H1 (cell line): ENCODE measurements at regions not wholly inside any gene's neighbourhood (a gene's known extent, or its start where the extent isn't known, plus 50 kb on each side); places are given as distances from the start of the nearest gene placed in this dataset.

ENCODE experiments used
- GABPA ChIP-seq: IDR thresholded peaks from 2 replicates; pipeline ENCODE4 v1.6.1; 2011; ENCODE audit warnings: mild to moderate bottlenecking, low read length, moderate library complexity, borderline replicate concordance; ENCODE audit not compliant: insufficient read depth
- NRF1 ChIP-seq: IDR thresholded peaks from 2 replicates; pipeline ENCODE4 v1.6.1; 2011; ENCODE audit warnings: mild to moderate bottlenecking, low read depth, low read length, improper control_type of control experiment
- POLR2A ChIP-seq, 2 experiments: IDR thresholded peaks; 1 replicate in 1 of 2; 2 replicates in 1 of 2; pipeline ENCODE4 v1.6.1; 2011; ENCODE audit warnings: low read depth in 2 of 2, low read length in 2 of 2, mild to moderate bottlenecking in 2 of 2; ENCODE audit errors: control extremely low read depth in 1 of 2
- SIN3A ChIP-seq, 2 experiments: IDR thresholded peaks in 1 of 2; conservative IDR thresholded peaks in 1 of 2; 2 replicates each; pipeline ENCODE4 v1.6.1; 2011 to 2012; ENCODE audit warnings: low read length in 2 of 2, improper control_type of control experiment in 1 of 2, low read depth in 1 of 2, mild to moderate bottlenecking in 1 of 2
- TAF1 ChIP-seq: IDR thresholded peaks from 2 replicates; pipeline ENCODE4 v1.6.1; 2011; ENCODE audit warnings: mild to moderate bottlenecking, low read depth, low read length
- TF ChIP-seq, protein P1 (sequence below), 3 experiments: IDR thresholded peaks; 1 replicate in 2 of 3; 2 replicates in 1 of 3; pipeline versions ENCODE4 v1.5.1 to v1.6.1; 2011; ENCODE audit warnings: low read length in 3 of 3, mild to moderate bottlenecking in 3 of 3, inconsistent platforms in 2 of 3, low read depth in 1 of 3, moderate library complexity in 1 of 3; ENCODE audit not compliant: insufficient read depth in 1 of 3; ENCODE audit errors: control extremely low read depth in 1 of 3
- TF ChIP-seq, protein P2 (sequence below): IDR thresholded peaks from 2 replicates; pipeline ENCODE4 v1.6.1; 2012; ENCODE audit warnings: low read length, inconsistent platforms

DNA sequence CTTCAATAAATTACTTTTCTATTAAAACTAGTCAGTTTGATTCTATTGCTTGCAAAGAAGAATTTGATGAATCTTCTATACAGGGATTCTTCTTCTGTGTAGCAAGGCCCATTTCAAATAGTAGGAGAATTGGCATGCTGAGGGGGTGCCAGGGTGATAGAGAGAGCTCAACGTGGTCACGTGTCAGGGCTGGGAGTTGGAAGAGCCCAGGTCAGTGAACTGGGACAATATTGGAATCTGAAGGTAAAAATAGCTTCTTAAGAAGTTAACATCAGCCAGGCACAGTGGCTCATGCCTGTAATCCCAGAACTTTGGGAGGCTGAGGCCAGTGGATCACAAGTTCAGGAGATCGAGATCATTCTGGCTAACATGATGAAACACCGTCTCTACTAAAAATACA, 64.1 kb upstream of the TLE1 start:
- TF ChIP-seq, protein P1, sequence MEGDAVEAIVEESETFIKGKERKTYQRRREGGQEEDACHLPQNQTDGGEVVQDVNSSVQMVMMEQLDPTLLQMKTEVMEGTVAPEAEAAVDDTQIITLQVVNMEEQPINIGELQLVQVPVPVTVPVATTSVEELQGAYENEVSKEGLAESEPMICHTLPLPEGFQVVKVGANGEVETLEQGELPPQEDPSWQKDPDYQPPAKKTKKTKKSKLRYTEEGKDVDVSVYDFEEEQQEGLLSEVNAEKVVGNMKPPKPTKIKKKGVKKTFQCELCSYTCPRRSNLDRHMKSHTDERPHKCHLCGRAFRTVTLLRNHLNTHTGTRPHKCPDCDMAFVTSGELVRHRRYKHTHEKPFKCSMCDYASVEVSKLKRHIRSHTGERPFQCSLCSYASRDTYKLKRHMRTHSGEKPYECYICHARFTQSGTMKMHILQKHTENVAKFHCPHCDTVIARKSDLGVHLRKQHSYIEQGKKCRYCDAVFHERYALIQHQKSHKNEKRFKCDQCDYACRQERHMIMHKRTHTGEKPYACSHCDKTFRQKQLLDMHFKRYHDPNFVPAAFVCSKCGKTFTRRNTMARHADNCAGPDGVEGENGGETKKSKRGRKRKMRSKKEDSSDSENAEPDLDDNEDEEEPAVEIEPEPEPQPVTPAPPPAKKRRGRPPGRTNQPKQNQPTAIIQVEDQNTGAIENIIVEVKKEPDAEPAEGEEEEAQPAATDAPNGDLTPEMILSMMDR (IDR thresholded peaks at IDR 0.05; ENCODE audit: control extremely low read depth in 1 of 3, insufficient read depth in 1 of 3, low read depth in 1 of 3, low read length in 3 of 3), result no peak
- TF ChIP-seq TAF1 (no peak), POLR2A (IDR thresholded peaks at IDR 0.05; ENCODE audit: control extremely low read depth in 1 of 2, low read depth in 2 of 2, low read length in 2 of 2) (no peak), SIN3A (conservative IDR thresholded peaks at IDR 0.05 in 1 of 2, IDR thresholded peaks at IDR 0.05 in 1 of 2; ENCODE audit: low read depth in 1 of 2, low read length in 2 of 2) (no peak), NRF1 (no peak), GABPA (no peak)
- TF ChIP-seq, protein P2, sequence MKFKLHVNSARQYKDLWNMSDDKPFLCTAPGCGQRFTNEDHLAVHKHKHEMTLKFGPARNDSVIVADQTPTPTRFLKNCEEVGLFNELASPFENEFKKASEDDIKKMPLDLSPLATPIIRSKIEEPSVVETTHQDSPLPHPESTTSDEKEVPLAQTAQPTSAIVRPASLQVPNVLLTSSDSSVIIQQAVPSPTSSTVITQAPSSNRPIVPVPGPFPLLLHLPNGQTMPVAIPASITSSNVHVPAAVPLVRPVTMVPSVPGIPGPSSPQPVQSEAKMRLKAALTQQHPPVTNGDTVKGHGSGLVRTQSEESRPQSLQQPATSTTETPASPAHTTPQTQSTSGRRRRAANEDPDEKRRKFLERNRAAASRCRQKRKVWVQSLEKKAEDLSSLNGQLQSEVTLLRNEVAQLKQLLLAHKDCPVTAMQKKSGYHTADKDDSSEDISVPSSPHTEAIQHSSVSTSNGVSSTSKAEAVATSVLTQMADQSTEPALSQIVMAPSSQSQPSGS, result no peak
